HG03565 (cell line): ENCODE measurements at regions not wholly inside any gene's neighbourhood (a gene's known extent, or its start where the extent isn't known, plus 50 kb on each side); places are given as distances from the start of the nearest gene placed in this dataset.

ENCODE experiments used
- ATAC-seq: cut with Tn5 transposase; IDR thresholded peaks from one replicate; pipeline ENCODE4 v1.9.1; 2021; ENCODE audit warnings: mild to moderate bottlenecking, moderate library complexity; ENCODE audit not compliant: unreplicated experiment

GRCh38 chr4:169811476-169811875 is 53.7 kb upstream of the HPF1 start:
- no peak for ATAC-seq

- ATAC-seq, result peak; percentile 64
Measured at GRCh38 chr4:169810325-169811323, 52.9 kb upstream of the HPF1 start.

DNA sequence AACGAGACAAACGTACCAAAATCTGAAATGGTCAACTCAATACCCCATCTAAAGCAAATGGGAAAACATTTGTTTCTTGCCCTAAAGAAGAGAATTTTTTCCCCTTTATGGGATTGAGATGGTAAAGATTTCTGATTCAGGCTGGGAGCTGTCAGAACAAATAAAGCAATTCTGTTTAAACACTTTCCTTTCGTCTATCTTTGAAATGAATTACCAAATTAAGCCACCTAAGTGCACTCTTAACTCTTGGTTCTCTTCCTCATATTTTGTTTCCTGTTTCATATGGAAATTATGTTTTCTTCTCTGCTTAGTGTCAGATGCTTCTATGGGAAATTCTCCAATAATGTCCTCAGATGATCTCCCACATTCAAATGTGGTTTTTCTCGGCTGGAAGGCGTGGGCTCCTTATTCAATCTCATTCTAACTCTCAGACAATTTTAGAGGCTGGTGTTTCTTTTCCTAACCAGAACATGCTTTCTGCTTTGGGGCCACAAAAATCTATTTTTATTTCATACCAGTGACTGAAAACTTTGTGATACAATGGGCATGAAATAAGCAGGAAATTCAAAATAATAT is 50.3 kb upstream of the HPF1 start:
- ATAC-seq, result no peak
